Breast epithelium (tissue), 4 donors: ENCODE measurements at regions not wholly inside any gene's neighbourhood (a gene's known extent, or its start where the extent isn't known, plus 50 kb on each side); places are given as distances from the start of the nearest gene placed in this dataset.

Source experiments
- DNase-seq, 2 donors: peaks; one replicate each; pipeline ENCODE4 v3.0.0-alpha.2; 2019; ENCODE audit warnings: low spot score in 2 of 2
- H3K27ac ChIP-seq, 2 donors: fragments of 200-600 bp; sonication (generic) in 1 of 2; one replicate each; pipeline ENCODE4 v1.5.1; 2016 to 2019; ENCODE audit warnings: mild to moderate bottlenecking in 1 of 2
- H3K27me3 ChIP-seq, 2 donors: fragments of 200-600 bp; sonication (generic) in 1 of 2; one replicate each; pipeline versions ENCODE4 v1.5.1 to v1.6.0; 2017 to 2019; ENCODE audit warnings: control low read depth in 1 of 2, mild to moderate bottlenecking in 1 of 2
- H3K36me3 ChIP-seq: fragments of 200-600 bp; one replicate; pipeline ENCODE4 v1.5.1; 2019
- H3K4me1 ChIP-seq, 2 donors: fragments of 200-600 bp; sonication (generic); one replicate each; pipeline ENCODE4 v1.5.1; 2016 to 2019; ENCODE audit warnings: control low read depth in 1 of 2
- H3K4me3 ChIP-seq, 3 donors: fragments of 200-600 bp; sonication (generic); 1 replicate in 2 of 3; 2 replicates in 1 of 3; pipeline ENCODE4 v1.5.1; 2016 to 2019; ENCODE audit warnings: mild to moderate bottlenecking in 3 of 3, moderate library complexity in 2 of 3
- H3K9me3 ChIP-seq, 2 donors: fragments of 200-600 bp; sonication (generic) in 1 of 2; one replicate each; pipeline ENCODE4 v1.5.1; 2016 to 2019; ENCODE audit warnings: control low read depth in 1 of 2
- CTCF ChIP-seq, 3 donors: fragments of 450-650 bp; IDR thresholded peaks; one replicate each; pipeline ENCODE4 v1.5.1; 2016 to 2017; ENCODE audit warnings: antibody characterized with exemption in 3 of 3, mild to moderate bottlenecking in 3 of 3, moderate library complexity in 3 of 3
- POLR2A ChIP-seq: fragments of 450-650 bp; IDR thresholded peaks from one replicate; pipeline ENCODE4 v1.6.1; 2016; ENCODE audit warnings: antibody characterized with exemption, mild to moderate bottlenecking, moderate library complexity
- POLR2AphosphoS5 ChIP-seq, 3 donors: sonication (generic); formaldehyde crosslinking; IDR thresholded peaks; one replicate each; pipeline ENCODE4 v1.6.1; 2017; ENCODE audit warnings: antibody characterized with exemption in 3 of 3
- intact Hi-C: fragments of 100-400 bp; cut with DNase I; formaldehyde crosslinking; loops from one replicate; pipeline ENCODE4 v1.15.1; 2023; ENCODE audit warnings: low total_unique reads

- Histone ChIP-seq H3K36me3 (no peaks in the 10 kb centered on the region), H3K4me1 (no peaks in the 10 kb centered on the region), H3K9me3 (no peaks in the 10 kb centered on the region), H3K27ac (no peak overlapping the region), H3K27me3 (no peaks in the 10 kb centered on the region), H3K4me3 (no peak overlapping the region)
- intact Hi-C loops = no loop called here
- TF ChIP-seq CTCF (IDR thresholded peaks at IDR 0.05) (no peak), POLR2A (no peak), POLR2AphosphoS5 (IDR thresholded peaks at IDR 0.05) (no peak)
- no peak for DNase-seq
These were observed 161.0 kb upstream of the ANKRD50 start for GRCh38 chr4:124873361-124874171.

GRCh38 chr4:124872659-124873058 lies 160.1 kb upstream of the ANKRD50 start:
- no peak for DNase-seq
- H3K27ac ChIP-seq = no peak overlapping the region
- H3K27me3 ChIP-seq = no peaks in the 10 kb centered on the region
- no peaks in the 10 kb centered on the region for H3K36me3 ChIP-seq
- H3K4me1 ChIP-seq = no peaks in the 10 kb centered on the region
- H3K4me3 ChIP-seq = no peak overlapping the region
- TF ChIP-seq CTCF (IDR thresholded peaks at IDR 0.05) (no peak), POLR2A (no peak), POLR2AphosphoS5 (IDR thresholded peaks at IDR 0.05) (no peak)
- no peaks in the 10 kb centered on the region for H3K9me3 ChIP-seq
- intact Hi-C loops = no loop called here

GRCh38 chr4:124869961-124870495 lies 157.5 kb upstream of the ANKRD50 start:
- H3K27ac ChIP-seq = no peak overlapping the region
- TF ChIP-seq CTCF (IDR thresholded peaks at IDR 0.05) = no peak
- no peak for TF ChIP-seq POLR2A
- TF ChIP-seq POLR2AphosphoS5 (IDR thresholded peaks at IDR 0.05) = no peak
- intact Hi-C loops = no loop called here
- no peaks in the 10 kb centered on the region for H3K9me3 ChIP-seq
- no peak for DNase-seq
- no peaks in the 10 kb centered on the region for H3K36me3 ChIP-seq
- H3K4me1 ChIP-seq = no peaks in the 10 kb centered on the region
- H3K27me3 ChIP-seq = no peaks in the 10 kb centered on the region
- H3K4me3 ChIP-seq = no peak overlapping the region

- no peaks in the 10 kb centered on the region for H3K27me3 ChIP-seq
- no peak overlapping the region for H3K4me3 ChIP-seq
- H3K36me3 ChIP-seq = no peaks in the 10 kb centered on the region
- no peak overlapping the region for H3K27ac ChIP-seq
- H3K4me1 ChIP-seq = no peaks in the 10 kb centered on the region
- TF ChIP-seq POLR2AphosphoS5 (IDR thresholded peaks at IDR 0.05) = no peak
- no peak for TF ChIP-seq CTCF (IDR thresholded peaks at IDR 0.05)
- no peak for TF ChIP-seq POLR2A
- no peaks in the 10 kb centered on the region for H3K9me3 ChIP-seq
- DNase-seq = no peak
- intact Hi-C loops = no loop called here
These were observed 156.0 kb upstream of the ANKRD50 start for GRCh38 chr4:124868495-124868894.

GRCh38 chr4:124867536-124867935 lies 155.0 kb upstream of the ANKRD50 start:
- H3K4me1 ChIP-seq = no peaks in the 10 kb centered on the region
- intact Hi-C loops = no loop called here
- H3K36me3 ChIP-seq = no peaks in the 10 kb centered on the region
- TF ChIP-seq CTCF (IDR thresholded peaks at IDR 0.05) (no peak), POLR2AphosphoS5 (IDR thresholded peaks at IDR 0.05) (no peak), POLR2A (no peak)
- DNase-seq = no peak
- H3K27me3 ChIP-seq = no peaks in the 10 kb centered on the region
- H3K4me3 ChIP-seq = no peak overlapping the region
- no peak overlapping the region for H3K27ac ChIP-seq
- H3K9me3 ChIP-seq = no peaks in the 10 kb centered on the region
